Mesenchymal stem cell (in vitro differentiated cells and primary cell): ENCODE measurements at regions not wholly inside any gene's neighbourhood (a gene's known extent, or its start where the extent isn't known, plus 50 kb on each side); places are given as distances from the start of the nearest gene placed in this dataset.

Experiments
- DNase-seq: peaks from one replicate; pipeline ENCODE4 v3.0.0-alpha.2; 2013
- H2AFZ ChIP-seq: one replicate; pipeline ENCODE4 v1.6.1; 2013; ENCODE audit warnings: low read depth, mild to moderate bottlenecking, control low read depth, inconsistent platforms, low read length, moderate library complexity
- H2AK5ac ChIP-seq: 2 replicates; pipeline ENCODE4 v1.6.1; 2013; ENCODE audit warnings: low read length, moderate library complexity, mild to moderate bottlenecking, inconsistent platforms; ENCODE audit not compliant: severe bottlenecking
- H2BK120ac ChIP-seq: one replicate; pipeline ENCODE4 v1.6.1; 2013; ENCODE audit warnings: low read depth, mild to moderate bottlenecking, inconsistent platforms, low read length, moderate library complexity
- H2BK12ac ChIP-seq, 2 experiments: one replicate each; pipeline ENCODE4 v1.6.1; 2013; ENCODE audit warnings: inconsistent platforms in 2 of 2, low read length in 2 of 2, mild to moderate bottlenecking in 2 of 2, moderate library complexity in 2 of 2, control low read depth in 1 of 2
- H2BK15ac ChIP-seq: one replicate; pipeline ENCODE4 v1.6.1; 2013; ENCODE audit warnings: mild to moderate bottlenecking, low read depth, inconsistent platforms; ENCODE audit not compliant: poor library complexity, severe bottlenecking
- H2BK5ac ChIP-seq: 2 replicates; pipeline ENCODE4 v1.6.1; 2013; ENCODE audit warnings: low read depth, mild to moderate bottlenecking, low read length, control low read depth, inconsistent platforms; ENCODE audit not compliant: poor library complexity, severe bottlenecking
- H3K14ac ChIP-seq, 2 experiments: one replicate each; pipeline ENCODE4 v1.6.1; 2013; ENCODE audit warnings: inconsistent platforms in 2 of 2, low read length in 2 of 2, control low read depth in 1 of 2, mild to moderate bottlenecking in 1 of 2, moderate library complexity in 1 of 2
- H3K18ac ChIP-seq, 2 experiments: one replicate each; pipeline ENCODE4 v1.6.1; 2013; ENCODE audit warnings: inconsistent platforms in 2 of 2, low read length in 2 of 2, control low read depth in 1 of 2, low read depth in 1 of 2, mild to moderate bottlenecking in 1 of 2
- H3K23ac ChIP-seq, 2 experiments: one replicate each; pipeline ENCODE4 v1.6.1; 2013; ENCODE audit warnings: inconsistent platforms in 2 of 2, low read length in 2 of 2, mild to moderate bottlenecking in 2 of 2, moderate library complexity in 2 of 2, control low read depth in 1 of 2
- H3K27ac ChIP-seq: 2 replicates; pipeline ENCODE4 v1.5.1; 2013; ENCODE audit warnings: mild to moderate bottlenecking, moderate library complexity, low read length, control low read depth, inconsistent platforms; ENCODE audit not compliant: poor library complexity, severe bottlenecking
- H3K27me3 ChIP-seq, 2 experiments: 2 replicates each; pipeline versions ENCODE4 v1.6.1 to v1.7.0; 2013; ENCODE audit warnings: low read length in 2 of 2, mild to moderate bottlenecking in 2 of 2, moderate library complexity in 2 of 2, control low read depth in 1 of 2, inconsistent platforms in 1 of 2; ENCODE audit not compliant: control insufficient read depth in 1 of 2, insufficient read depth in 1 of 2
- H3K36me3 ChIP-seq, 2 experiments: 2 replicates each; pipeline versions ENCODE4 v1.6.1 to v1.7.0; 2013; ENCODE audit warnings: low read length in 2 of 2, control low read depth in 1 of 2, inconsistent platforms in 1 of 2, low read depth in 1 of 2, mild to moderate bottlenecking in 1 of 2; ENCODE audit not compliant: insufficient read depth in 2 of 2, control insufficient read depth in 1 of 2
- H3K4ac ChIP-seq, 2 experiments: one replicate each; pipeline ENCODE4 v1.6.1; 2013; ENCODE audit warnings: inconsistent platforms in 2 of 2, low read length in 2 of 2, mild to moderate bottlenecking in 2 of 2, moderate library complexity in 2 of 2, control low read depth in 1 of 2, low read depth in 1 of 2
- H3K4me1 ChIP-seq: 2 replicates; pipeline ENCODE4 v1.6.1; 2013; ENCODE audit warnings: low read depth, low read length, control low read depth; ENCODE audit not compliant: control insufficient read depth, insufficient read depth
- H3K4me2 ChIP-seq: 2 replicates; pipeline ENCODE4 v1.6.1; 2013; ENCODE audit warnings: low read length, mild to moderate bottlenecking, inconsistent platforms; ENCODE audit not compliant: poor library complexity, severe bottlenecking
- H3K4me3 ChIP-seq, 2 experiments: 2 replicates each; pipeline versions ENCODE4 v1.5.1 to v1.7.0; 2013; ENCODE audit warnings: low read length in 2 of 2, mild to moderate bottlenecking in 2 of 2, control low read depth in 1 of 2, low read depth in 1 of 2; ENCODE audit not compliant: insufficient read depth in 1 of 2
- H3K79me1 ChIP-seq: replicated peaks from 2 replicates; pipeline ENCODE4 v1.6.1; 2013; ENCODE audit warnings: mild to moderate bottlenecking, control low read depth, low read length, inconsistent platforms; ENCODE audit not compliant: poor library complexity, severe bottlenecking
- H3K9ac ChIP-seq: 2 replicates; pipeline ENCODE4 v1.7.0; 2013; ENCODE audit warnings: mild to moderate bottlenecking, low read length, moderate library complexity
- H3K9me3 ChIP-seq: 2 replicates; pipeline ENCODE4 v1.7.0; 2013; ENCODE audit warnings: mild to moderate bottlenecking, low read length; ENCODE audit not compliant: control insufficient read depth
- H4K8ac ChIP-seq: one replicate; pipeline ENCODE4 v1.6.1; 2013; ENCODE audit warnings: inconsistent platforms, mild to moderate bottlenecking, low read length, moderate library complexity
- H4K91ac ChIP-seq: one replicate; pipeline ENCODE4 v1.6.1; 2013; ENCODE audit warnings: mild to moderate bottlenecking, low read length, inconsistent platforms
- WGBS: methylation state at CpG from one replicate; pipeline ENCODE4 v1.1.7; 2013; ENCODE audit warnings: mixed read lengths; 5-methylcytosine and 5-hydroxymethylcytosine counted together

- no peak overlapping the region for H4K91ac ChIP-seq
- no peak overlapping the region for H3K23ac ChIP-seq
- no peak overlapping the region for H3K27ac ChIP-seq
- H3K27me3 ChIP-seq = no peaks in the 10 kb centered on the region
- H2BK12ac ChIP-seq = no peak overlapping the region
- no peak overlapping the region for H2BK5ac ChIP-seq
- H3K4ac ChIP-seq = no peak overlapping the region
- H3K4me2 ChIP-seq = no peak overlapping the region
- H2AK5ac ChIP-seq = no peak overlapping the region
- H3K18ac ChIP-seq = no peak overlapping the region
- no peak overlapping the region for H3K4me3 ChIP-seq
- H4K8ac ChIP-seq = no peak overlapping the region
- H3K79me1 ChIP-seq = no peaks in the 10 kb centered on the region
- no peak for DNase-seq
- H2BK120ac ChIP-seq = no peak overlapping the region
- H3K4me1 ChIP-seq = no peaks in the 10 kb centered on the region
- H2BK15ac ChIP-seq = no peak overlapping the region
- H3K9me3 ChIP-seq = no peaks in the 10 kb centered on the region
- no peak overlapping the region for H3K9ac ChIP-seq
- H2AFZ ChIP-seq = no peak overlapping the region
- 100% methylated on average over 1 of the region's 2 CpGs for WGBS
- no peaks in the 10 kb centered on the region for H3K36me3 ChIP-seq
- no peak overlapping the region for H3K14ac ChIP-seq
Observed at GRCh38 chr13:61128850-61129645, 286.6 kb downstream of the PCDH20 start.

- 80% methylated on average over 4 of the region's 5 CpGs for WGBS
- Histone ChIP-seq H3K27me3 (no peaks in the 10 kb centered on the region), H3K18ac (no peak overlapping the region), H2BK15ac (no peak overlapping the region), H3K4me2 (no peak overlapping the region), H3K23ac (no peak overlapping the region), H3K14ac (no peak overlapping the region), H2BK120ac (no peak overlapping the region), H3K4me3 (no peak overlapping the region), H2BK5ac (no peak overlapping the region), H3K9ac (no peak overlapping the region), H3K9me3 (no peaks in the 10 kb centered on the region), H3K4ac (no peak overlapping the region), H2AFZ (no peak overlapping the region), H3K79me1 (no peaks in the 10 kb centered on the region), H3K4me1 (peaks cover 2% of the 10 kb centered on the region), H3K27ac (no peak overlapping the region), H2BK12ac (no peak overlapping the region), H4K91ac (no peak overlapping the region), H4K8ac (no peak overlapping the region), H3K36me3 (no peaks in the 10 kb centered on the region), H2AK5ac (no peak overlapping the region)
- DNase-seq = no peak
Observed at GRCh38 chr13:61123538-61124289, 291.9 kb downstream of the PCDH20 start.

GRCh38 chr13:61113140-61113658, 302.4 kb downstream of the PCDH20 start:
- Histone ChIP-seq H3K4me3 (no peak overlapping the region), H2AFZ (no peak overlapping the region), H3K4ac (no peak overlapping the region), H3K27me3 (no peaks in the 10 kb centered on the region), H3K9me3 (peaks cover 5% of the 10 kb centered on the region), H2BK5ac (no peak overlapping the region), H3K23ac (no peak overlapping the region), H3K36me3 (no peaks in the 10 kb centered on the region), H3K79me1 (no peaks in the 10 kb centered on the region), H2AK5ac (no peak overlapping the region), H3K14ac (no peak overlapping the region), H2BK12ac (no peak overlapping the region), H3K4me2 (no peak overlapping the region), H2BK120ac (no peak overlapping the region), H2BK15ac (no peak overlapping the region), H3K18ac (no peak overlapping the region), H4K8ac (no peak overlapping the region), H4K91ac (no peak overlapping the region), H3K9ac (no peak overlapping the region), H3K27ac (no peak overlapping the region), H3K4me1 (no peaks in the 10 kb centered on the region)
- WGBS = 65% methylated on average over 3 of the region's 3 CpGs
- DNase-seq = no peak

GRCh38 chr13:61111529-61111928, 304.1 kb downstream of the PCDH20 start:
- no peak overlapping the region for H2BK120ac ChIP-seq
- no peak overlapping the region for H2AFZ ChIP-seq
- H3K4me1 ChIP-seq = no peaks in the 10 kb centered on the region
- H3K9me3 ChIP-seq = no peaks in the 10 kb centered on the region
- no peak overlapping the region for H3K4ac ChIP-seq
- no CpG with 5 or more reads among the region's 1 CpG for WGBS
- no peak overlapping the region for H2BK12ac ChIP-seq
- H2BK15ac ChIP-seq = no peak overlapping the region
- no peaks in the 10 kb centered on the region for H3K27me3 ChIP-seq
- no peak overlapping the region for H4K8ac ChIP-seq
- no peak overlapping the region for H3K27ac ChIP-seq
- no peak for DNase-seq
- no peak overlapping the region for H3K4me3 ChIP-seq
- H2AK5ac ChIP-seq = no peak overlapping the region
- H3K79me1 ChIP-seq = no peaks in the 10 kb centered on the region
- H3K9ac ChIP-seq = no peak overlapping the region
- no peak overlapping the region for H4K91ac ChIP-seq
- H3K36me3 ChIP-seq = no peaks in the 10 kb centered on the region
- no peak overlapping the region for H3K23ac ChIP-seq
- H3K14ac ChIP-seq = no peak overlapping the region
- no peak overlapping the region for H3K18ac ChIP-seq
- H3K4me2 ChIP-seq = no peak overlapping the region
- H2BK5ac ChIP-seq = no peak overlapping the region
